CD1c-positive myeloid dendritic cell (primary cell): ENCODE measurements at regions not wholly inside any gene's neighbourhood (a gene's known extent, or its start where the extent isn't known, plus 50 kb on each side); places are given as distances from the start of the nearest gene placed in this dataset.

Experiments
- DNase-seq: peaks from one replicate; pipeline ENCODE4 v3.0.0-alpha.2; 2016; ENCODE audit errors: extremely low spot score

DNA sequence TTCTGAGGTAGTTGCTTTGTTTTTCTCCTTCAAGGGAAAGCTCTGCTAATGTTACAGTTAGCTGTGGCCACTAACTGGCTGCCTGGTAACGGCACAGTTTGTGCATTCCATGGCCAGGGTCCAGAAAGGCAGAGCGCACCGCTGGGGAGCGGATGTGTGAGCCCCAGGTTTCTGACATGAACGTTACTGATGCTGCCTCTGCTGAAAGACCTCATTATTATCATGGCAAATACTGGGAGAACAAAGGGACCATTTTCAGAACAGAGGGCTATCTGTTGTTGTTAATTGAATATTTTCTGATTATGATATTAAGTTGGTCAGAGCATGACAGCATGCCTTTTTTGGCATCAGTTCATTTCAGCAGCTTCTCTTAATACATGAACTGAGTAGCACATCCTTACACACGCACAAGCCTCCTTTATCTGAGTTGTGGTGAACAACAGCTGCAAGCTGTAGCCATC lies 134.1 kb downstream of the NUDT12 start:
- no peak for DNase-seq

DNA sequence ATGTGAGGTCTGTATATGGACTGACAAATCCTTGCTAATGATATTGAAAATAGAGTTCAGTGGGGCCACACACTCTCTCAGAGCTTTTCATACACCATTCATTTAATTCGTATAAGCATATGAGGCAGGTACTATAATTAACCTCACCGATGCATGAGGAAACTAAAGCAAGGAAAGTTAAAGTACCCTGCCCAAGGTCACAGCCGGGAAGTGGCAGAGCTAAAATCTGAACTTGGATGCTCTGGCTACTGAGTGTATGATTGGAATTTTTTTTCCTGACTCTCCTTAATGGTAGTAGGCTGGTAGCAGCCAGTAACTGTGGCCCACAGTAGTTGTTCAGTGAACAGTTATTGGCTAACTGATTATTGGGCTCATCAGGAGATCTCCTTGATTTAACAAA lies 135.3 kb downstream of the NUDT12 start:
- no peak for DNase-seq

DNA sequence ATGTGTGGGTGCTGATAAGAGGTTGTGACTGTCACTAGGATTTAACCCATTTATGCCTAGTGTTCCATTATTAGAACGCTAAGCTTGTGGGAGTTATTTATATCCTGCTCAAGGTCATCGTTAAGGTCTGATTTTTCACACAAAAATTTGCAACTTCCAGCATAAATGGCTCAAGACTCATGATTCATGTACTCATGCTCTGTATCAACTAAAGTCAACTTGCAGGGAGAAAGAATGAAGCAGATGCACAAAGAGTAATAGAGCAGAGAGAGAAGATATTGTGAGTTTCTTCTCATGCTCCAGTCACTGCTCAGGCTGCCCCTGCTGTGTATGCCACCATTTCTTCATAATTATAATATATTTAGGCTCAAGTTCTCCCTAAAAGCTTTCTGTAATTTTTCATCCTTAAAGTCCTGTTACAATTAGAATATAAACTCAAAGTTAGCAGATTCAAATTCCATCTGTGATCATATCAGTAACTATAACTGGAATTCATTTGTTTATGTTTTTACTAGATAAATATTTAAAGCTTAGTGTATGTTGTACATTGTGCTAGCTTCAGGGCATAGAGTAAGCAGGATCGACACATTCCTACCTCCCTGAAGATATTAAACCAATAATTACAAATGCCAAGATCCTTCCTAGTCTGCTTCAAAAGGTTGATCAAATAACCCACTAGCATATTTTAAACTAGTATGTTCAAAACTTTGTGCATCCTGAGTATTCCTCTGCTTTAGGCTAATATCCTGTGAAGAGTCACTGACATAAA lies 136.7 kb downstream of the NUDT12 start:
- DNase-seq = no peak

DNA sequence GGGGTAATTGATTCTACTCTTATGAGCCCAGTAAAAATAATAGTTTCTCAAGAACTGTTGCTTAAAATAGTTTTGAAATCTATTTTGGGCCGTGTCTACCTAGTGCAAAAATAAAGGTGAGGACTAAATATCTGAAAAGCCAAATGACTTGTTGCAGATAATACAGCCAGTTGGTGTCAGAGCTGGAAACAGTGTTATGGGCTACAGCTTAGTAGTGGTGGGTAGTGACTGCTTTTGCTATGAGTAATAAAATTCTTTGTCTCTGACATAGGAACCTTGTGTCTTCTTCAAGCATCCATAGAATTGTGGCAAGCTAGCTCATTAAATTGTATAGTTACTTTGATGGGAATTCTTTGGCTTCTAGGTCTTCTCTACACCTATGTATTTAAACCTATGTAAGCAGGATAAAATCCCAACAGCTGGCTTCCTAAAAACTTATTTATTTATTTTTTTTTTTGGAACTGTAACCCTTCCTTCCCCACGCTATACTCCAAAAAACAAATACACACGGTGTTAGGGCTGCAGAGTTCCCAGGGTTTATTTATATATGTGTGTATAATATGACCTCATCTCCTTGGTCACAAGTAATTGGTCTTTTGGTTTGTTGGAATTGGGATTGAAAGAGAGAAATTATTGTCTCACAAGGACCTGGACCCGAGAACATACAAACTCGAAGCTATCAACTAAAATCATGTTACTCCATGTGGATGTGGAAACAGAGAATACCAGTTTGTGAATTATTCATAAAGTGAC lies 138.0 kb downstream of the NUDT12 start:
- no peak for DNase-seq

DNA sequence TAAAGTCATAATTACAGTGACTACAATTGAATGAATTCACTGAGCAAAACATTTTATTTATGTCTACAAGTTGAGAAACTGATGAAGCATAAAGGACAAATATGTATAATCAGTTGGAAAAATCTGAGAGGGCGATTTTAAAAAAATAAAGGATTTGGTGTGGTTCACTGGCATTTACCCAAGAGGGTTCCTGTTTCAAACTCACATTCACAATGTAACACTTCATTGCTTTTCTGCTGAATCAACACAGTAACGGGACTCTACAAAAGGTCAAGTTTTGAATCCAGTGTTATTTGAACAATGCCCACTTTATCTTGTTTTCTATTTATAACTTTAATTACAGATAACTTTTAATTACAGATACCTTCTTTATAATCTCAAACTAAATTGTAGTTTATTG lies 138.6 kb downstream of the NUDT12 start:
- DNase-seq = no peak

DNA sequence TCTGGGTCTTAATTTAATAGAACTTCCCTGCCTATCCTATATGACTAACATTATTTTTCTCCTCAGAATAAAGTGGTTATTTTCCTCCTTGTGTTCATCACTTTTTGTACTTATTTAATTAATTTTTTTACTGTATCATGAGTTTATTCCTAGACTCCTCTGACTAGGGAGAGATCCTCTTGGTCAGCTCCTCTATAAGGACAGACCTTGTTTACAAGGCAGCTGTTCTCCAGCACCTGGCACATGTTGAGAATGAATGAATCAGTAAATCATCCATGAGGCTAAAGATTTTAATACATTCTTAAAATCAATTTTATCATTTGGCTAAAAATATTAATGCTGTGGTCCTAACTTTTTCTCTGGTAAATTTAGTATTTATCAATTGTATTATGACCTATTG lies 139.8 kb downstream of the NUDT12 start:
- DNase-seq = no peak

DNA sequence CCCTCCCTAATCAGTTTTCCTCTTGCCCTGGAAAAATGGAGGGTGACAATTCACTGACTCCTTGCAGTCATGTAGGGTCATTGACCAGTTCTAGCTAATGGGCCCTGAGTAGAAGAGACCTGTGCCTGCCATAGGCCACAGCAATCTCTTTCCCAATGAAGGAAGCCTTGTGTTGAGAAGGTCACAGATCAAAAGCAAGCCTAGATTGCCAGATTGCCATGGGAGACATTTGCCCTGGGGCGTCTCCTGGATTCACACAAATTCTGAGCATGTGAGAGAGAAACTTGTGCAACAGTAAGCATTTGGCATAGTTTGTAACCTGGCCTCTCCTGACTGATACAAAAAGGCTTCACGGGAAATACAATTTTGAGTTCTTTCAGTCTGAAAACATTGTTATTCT lies 148.0 kb downstream of the NUDT12 start:
- no peak for DNase-seq

DNA sequence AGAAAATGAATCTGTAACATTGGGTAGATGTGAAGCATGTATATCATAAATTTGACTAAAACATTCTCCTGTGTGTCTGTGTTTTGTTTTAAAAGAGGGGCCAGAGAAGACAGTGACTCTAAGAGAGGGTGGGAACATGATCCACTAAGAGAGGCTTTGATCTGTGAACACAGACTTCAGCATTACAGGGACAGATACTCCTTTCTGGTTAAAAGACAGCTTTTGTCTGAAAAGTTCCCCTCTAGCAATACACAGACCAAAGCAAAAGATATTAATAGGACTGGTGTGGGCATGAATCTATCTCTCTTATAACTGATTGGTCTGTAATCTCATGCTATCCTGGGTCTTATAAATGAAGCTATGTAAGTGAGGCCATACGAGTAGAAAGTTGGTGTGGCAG lies 150.9 kb downstream of the NUDT12 start:
- DNase-seq = no peak

DNA sequence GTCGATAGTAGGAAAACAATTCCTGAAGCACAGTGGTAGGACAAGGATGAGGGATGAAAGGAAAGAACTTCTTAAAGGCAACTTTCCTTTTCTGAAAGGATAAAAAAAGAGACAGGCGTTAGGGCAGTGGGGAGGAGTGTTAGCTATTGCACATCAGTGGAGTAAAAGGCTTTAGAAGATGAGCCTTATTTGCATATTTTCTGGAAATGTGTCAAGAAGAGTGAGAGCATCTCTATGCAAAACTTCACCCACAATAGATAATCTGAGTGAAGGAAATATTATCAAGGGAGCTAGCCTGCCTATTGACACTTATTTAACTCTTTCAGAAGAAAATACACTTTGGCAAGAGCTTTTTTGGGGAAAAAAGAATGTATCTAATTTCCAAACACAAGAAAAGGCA lies 151.6 kb downstream of the MACIR start:
- no peak for DNase-seq

DNA sequence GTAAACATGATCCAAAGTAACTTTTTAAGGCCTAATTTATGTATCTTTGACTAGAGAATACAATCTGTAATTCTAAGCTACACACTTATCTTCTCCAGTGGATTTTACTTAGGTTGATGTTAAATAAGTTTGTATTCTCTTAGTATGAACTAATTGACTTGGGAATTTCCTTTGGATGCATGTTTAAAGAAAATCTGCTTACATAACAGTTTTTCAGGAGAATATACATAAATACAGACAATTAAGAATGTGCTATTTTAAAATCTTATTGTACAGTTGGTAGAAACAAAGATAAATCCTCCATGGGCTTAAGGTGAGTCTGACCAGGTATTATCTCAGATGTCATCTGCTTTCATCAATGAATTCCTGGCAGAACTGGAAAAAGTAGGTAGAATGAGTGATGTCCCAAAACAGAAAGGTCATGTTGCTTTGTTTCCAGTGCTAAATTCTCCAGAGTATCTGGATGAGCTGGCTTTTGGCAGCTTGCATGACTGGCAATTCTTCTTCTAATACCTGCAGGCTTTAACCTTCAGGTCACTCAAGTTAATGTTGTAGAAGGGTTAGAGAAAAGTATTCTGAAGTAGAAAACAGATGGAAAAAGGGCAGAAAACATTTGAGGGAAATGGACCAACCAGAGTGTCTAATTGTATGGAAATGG lies 150.6 kb downstream of the MACIR start:
- no peak for DNase-seq

DNA sequence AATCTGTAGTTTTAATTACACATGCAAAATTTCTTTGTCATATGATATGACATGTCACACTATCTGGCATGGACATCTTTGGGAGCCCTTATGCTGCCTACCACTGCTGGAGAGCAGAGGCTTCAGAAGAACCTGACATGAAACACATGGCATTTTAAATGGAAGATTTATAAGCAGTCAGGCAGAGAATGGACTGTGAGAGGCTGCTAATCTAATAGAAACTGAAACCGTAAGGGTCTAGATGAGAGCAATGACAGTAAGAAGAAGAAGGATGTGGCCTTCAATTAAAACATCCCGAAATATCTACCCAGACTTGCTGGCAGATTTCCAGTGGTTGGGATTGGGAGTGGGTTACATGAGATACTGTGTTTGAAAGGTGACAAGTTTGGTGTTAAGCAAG lies 149.8 kb downstream of the MACIR start:
- no peak for DNase-seq

DNA sequence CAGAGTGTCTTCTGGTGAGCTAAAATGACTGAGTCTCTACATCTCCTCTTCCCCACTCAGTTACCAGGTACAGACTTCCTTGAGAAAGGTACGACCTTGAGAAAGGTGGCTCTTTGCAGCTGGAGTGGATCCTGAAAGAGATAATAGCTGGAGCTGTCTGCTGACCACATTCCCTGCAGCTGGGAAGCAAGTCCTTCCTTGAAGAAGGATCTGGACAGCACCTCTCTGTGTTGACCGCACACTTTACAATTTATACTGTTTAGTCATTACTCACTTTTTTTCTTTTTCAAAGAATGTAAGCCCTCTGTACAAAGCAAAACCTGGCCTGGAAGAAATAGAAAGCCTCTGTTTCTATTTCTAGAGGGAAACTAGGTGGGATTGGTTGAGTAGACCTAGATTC lies 148.8 kb downstream of the MACIR start:
- no peak for DNase-seq

DNA sequence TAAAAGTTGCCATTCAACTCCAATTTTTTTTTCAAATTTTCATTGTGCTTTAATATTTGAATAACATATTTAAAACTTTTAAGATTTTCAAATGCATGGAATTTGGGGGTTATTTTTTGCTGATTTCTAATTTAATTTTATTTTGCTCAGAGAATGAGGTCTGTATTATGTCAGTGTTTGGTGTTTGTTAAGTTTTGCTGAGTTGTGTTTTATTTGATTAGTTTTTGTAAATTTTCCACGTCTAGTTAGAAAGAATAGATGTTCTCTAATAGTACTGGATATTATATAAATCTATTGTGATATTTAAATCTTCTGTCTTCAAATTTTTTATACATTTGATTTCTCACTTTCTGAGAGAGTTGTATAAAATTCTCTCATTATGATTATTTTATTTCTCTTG lies 145.9 kb downstream of the MACIR start:
- DNase-seq = no peak

DNA sequence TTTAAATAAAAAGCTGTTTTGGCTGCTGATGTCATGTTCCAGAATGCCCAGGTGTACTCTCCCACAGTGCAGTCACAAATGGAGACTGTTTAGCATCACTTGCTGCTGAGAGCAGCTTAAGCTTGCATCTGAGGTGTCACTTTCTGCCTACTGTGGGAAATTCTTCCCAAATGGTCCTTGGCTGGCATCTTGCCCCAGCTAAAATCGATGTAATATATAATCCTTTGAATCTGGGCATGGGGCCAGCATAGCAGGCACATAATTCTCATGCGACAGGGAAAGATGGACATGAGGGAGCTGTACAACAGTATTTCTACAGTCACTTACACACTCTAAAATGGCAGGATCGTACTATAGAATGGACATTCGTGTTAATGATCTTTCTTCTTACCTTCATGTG lies 144.3 kb downstream of the MACIR start:
- no peak for DNase-seq

DNA sequence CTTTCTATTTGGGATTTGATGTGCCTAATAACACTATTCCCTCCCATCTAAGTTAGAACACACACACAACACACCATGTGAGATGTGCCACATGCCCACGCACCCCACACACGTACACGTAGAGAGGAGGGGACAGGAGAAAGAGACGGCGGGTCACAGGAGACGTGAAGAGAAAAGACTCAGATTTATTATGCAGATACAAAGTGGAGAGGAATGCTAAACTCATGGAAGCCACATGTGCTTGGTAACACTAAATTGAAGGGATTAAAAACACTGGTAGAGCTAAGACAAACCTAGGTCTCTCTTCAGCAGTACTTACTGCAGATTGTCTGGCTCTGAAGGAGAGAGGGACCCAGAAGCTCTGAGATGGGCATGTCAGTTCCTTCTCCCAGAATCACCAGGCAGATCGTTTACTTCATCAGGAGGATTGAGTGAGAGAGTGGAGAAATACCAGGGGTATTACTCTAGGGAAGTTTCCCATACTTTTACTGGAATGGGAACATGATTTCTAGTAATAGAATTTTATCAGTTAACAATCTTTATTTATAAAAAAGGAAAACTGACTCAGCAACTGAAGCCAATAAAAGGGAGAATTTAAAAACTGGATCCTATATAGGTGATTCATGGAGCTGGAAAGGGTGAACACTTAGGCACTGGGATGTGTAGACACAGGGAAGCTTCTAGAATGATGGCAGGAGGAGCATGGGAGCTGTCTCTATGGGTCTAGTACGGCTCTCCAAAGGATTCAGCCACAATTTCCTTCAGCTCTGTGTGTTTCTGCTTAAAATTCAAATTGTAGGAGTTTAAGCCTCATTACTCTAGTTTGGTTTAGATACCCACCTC lies 139.4 kb downstream of the MACIR start:
- no peak for DNase-seq

DNA sequence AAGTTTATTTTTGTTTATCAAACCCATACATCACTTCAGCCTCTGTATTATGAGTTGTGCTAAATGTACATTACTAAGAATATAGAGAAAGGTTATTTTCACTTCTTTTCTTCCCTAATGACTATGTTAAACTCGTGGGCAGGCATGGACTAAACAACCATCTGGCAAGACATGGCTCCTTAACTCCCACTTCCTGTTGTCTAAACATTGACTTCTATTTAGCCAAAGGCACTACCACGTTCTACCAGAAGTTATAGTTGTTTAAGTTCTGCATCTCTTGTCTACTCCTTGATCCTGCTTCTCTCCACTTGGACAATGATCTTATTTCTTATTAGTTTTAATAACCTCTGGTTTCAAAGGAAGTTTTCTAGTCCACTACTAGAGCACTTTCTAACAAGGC lies 136.1 kb downstream of the MACIR start:
- DNase-seq = no peak

DNA sequence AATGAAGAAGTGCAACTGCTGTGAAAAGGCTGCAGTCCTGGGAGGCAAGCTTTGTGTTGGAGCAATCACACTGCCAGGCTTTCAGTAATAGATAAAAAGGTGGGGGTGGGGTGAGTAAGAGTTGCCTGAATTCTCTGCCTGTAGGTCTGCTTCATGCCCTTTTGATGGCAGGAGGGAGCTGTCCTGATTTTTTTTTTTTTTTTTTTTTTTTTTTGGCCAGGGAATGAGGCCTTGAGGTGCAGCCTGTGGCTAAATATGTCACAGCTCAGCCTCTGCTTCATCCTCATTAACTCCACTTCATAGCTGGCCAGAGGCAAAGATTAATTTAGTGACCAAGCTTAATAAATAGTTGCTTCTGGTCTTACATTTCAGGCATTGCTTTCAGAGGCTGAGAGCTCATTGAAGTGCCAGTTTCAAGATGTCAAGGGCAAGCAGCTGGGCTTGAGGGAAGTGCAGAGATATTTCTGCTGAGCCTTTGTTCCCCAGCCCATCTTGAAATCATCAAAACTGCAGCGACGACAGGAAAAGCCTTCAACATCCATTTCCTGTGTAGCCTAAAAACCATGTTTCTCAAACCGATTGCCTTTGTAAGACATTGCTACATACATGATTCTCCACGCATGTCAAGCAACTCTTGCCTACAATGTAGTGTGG lies 134.7 kb downstream of the MACIR start:
- DNase-seq = no peak

DNA sequence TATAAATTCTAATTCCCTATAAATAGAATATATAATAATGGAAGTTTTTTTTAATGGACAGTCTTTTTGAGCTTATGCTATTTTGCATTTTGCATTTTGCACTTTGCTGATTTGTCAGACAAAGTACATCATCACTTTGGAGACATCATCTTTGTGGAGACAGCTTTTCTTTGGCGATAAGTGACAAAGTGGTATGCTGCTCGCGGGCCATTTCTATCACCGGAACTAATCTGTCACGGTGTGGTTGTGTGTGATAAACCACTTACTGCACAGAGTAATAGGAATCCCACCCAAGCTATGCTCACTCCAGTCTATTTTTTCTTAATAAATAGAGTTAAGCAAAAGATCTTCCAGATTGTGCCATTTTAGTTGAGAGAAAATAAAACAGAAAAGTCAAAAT lies 133.1 kb downstream of the MACIR start:
- no peak for DNase-seq

DNA sequence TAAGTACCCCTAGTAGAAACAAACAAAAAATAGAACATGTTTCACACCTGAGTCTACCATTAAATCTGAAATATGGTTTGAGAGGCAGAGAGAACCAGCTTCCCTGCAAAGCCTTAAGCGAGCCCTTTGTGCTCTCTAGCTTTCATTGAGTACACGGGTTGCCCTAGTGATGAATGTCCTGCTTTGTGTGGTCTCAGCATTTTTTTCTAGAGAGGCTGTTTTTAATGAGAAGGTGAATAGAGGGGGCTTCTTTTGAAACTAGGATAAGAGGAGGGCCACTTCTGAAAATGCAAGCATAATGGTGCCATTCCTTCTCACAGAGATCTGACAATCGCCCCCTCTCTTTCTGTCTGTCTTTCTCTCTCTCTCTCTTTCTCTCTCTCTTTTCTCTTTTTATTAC lies 131.3 kb downstream of the MACIR start:
- DNase-seq = no peak

DNA sequence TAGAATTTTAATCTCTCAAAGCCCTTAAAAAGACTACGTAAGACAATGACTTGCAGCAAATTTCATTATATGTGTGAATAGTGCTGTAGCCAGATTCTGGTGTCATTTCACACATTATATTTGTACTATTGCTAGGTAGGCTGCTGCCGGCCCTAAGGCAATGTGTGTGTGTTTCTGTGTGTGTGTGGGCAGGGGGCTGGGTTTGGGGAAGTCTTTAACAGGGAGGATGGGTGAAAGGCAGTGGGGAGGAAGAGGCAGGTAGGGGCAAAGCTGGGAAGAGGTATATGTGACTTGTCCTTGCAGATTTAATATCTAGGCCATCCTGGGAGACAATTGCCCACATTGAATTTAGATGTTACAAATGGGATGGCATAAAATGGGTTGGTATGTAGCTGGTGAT lies 130.8 kb downstream of the MACIR start:
- no peak for DNase-seq

DNA sequence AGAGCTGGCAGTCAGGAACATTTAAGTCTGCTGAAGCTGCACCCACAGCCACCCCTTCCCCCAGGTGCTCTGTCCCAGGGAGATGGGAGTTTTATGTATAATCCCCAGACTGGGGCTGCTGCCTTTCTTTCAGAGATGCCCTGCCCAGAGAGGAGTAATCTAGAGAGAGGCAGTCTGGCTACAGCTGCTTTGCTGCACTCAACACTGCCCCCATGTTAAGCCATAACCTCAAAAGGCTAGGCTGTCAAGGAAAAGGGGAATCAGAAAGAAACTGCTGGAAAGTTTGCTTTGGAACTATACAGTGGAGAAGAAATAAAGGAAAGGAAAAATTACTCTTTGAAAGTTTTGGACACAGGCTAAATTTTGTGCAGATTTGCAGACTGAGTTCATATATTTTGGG lies 127.2 kb downstream of the MACIR start:
- DNase-seq = no peak
